Neural progenitor cell (in vitro differentiated cells): ENCODE measurements at regions not wholly inside any gene's neighbourhood (a gene's known extent, or its start where the extent isn't known, plus 50 kb on each side); places are given as distances from the start of the nearest gene placed in this dataset.

Experiments
- CTCF ChIP-seq: fragments of 200-600 bp; sonication (generic); IDR thresholded peaks from 2 replicates; pipeline ENCODE4 v1.5.1; 2017; ENCODE audit warnings: antibody characterized with exemption, mild to moderate bottlenecking
- EZH2 ChIP-seq: fragments of 200-600 bp; sonication (generic); IDR thresholded peaks from 2 replicates; pipeline ENCODE4 v1.6.1; 2017; ENCODE audit warnings: antibody characterized with exemption, mild to moderate bottlenecking, moderate library complexity
- EZH2phosphoT487 ChIP-seq: fragments of 200-600 bp; sonication (generic); IDR thresholded peaks from 2 replicates; pipeline ENCODE4 v1.6.1; 2017; ENCODE audit warnings: antibody characterized with exemption

GRCh38 chr13:64758521-64759244 is 2471.5 kb downstream of the PCDH9 start:
- TF ChIP-seq EZH2phosphoT487 (no peak), CTCF (no peak), EZH2 (no peak)
